ENCODE measurements at regions not wholly inside any gene's neighbourhood (a gene's known extent, or its start where the extent isn't known, plus 50 kb on each side); places are given as distances from the start of the nearest gene placed in this dataset.
A peak's percentile ranks its signal among the peaks of the same experiment; 100 is the strongest.

DNA sequence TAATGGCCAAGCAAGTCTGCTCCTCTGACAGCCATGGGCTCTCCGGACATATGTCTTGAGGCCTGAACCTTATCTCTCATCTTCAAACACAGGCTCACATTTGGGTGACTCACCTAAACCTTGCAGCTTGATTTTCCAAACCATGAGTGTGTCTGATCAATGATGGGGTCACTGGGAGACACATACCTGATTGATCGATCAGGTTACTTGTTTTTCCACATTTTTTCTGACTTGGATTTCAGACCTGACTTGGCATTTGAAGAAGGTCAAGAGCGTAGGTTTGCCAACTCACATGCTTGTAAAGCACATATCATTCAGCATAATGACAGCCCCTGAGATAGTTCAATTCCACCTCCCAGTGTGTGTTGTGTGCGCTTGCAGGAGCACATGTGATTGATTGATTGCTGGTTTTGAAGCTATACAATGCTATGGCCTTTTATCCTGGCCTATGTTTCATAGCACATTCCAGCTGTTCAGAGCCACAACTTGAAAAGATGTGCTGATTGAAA, 116.7 kb upstream of the KIRREL3 start:
- intact Hi-C loops (cut with DNase I): no loop called here
- ATAC-seq (no peak), DNase-seq (no peak)
- WGBS, 2 donors: 23 to 28% methylated on average over 4 of the region's 4 CpGs
- Histone ChIP-seq H3K36me3 (replicated peaks in 1 of 2; ENCODE audit: insufficient read depth in 1 of 2, low read depth in 2 of 2) (no peaks in the 10 kb centered on the region), H3K4me1 (peaks cover 13% of the 10 kb centered on the region), H3K9me3 (no peaks in the 10 kb centered on the region), H3K27ac (peak overlapping the region in 2 of 4 donors; percentile 19 to 33), H3K4me3 (no peak overlapping the region), H3K27me3 (no peaks in the 10 kb centered on the region)
- TF ChIP-seq CTCF (IDR thresholded peaks at IDR 0.05) (no peak), POLR2A (IDR thresholded peaks at IDR 0.05) (no peak)

- TF ChIP-seq CTCF (IDR thresholded peaks at IDR 0.05) (no peak), POLR2A (IDR thresholded peaks at IDR 0.05) (no peak)
- peaks cover 13% of the 10 kb centered on the region for H3K4me1 ChIP-seq
- H3K27me3 ChIP-seq: no peaks in the 10 kb centered on the region
- H3K4me3 ChIP-seq: no peak overlapping the region
- H3K9me3 ChIP-seq: no peaks in the 10 kb centered on the region
- 85 to 86% methylated on average over 17 of the region's 17 CpGs for WGBS, 2 donors
- no peak for DNase-seq
- H3K27ac ChIP-seq: no peak overlapping the region
- no peaks in the 10 kb centered on the region for H3K36me3 ChIP-seq (replicated peaks in 1 of 2; ENCODE audit: insufficient read depth in 1 of 2, low read depth in 2 of 2)
- no peak for ATAC-seq
- intact Hi-C loops (cut with DNase I): no loop called here
Measured at GRCh38 chr11:127115844-127116243, 115.3 kb upstream of the KIRREL3 start.

DNA sequence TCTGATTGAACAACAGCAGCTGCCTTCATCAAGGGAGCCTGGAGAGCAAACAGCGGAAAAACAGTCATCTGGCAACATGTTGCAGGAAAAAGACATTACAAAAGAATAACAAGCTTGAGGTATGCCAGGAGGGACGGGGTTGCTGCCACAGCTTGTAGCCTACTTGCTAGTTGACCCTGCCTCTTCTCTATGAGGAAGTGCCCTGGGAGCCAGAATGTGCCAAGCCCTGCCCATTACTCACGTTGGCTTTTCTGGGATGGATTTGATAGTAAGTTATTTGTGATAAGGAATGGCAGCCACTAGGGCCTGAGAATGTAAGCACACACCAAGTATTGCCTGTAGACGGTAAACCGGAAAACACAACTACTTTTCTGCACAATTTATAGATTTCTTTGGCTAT, 113.5 kb upstream of the KIRREL3 start:
- peaks cover 13% of the 10 kb centered on the region for H3K4me1 ChIP-seq
- peak overlapping the region in 1 of 4 donors; percentile 53 for H3K27ac ChIP-seq
- H3K9me3 ChIP-seq: no peaks in the 10 kb centered on the region
- peak; percentile 78 for ATAC-seq
- WGBS, 2 donors: 29 to 39% methylated on average over 5 of the region's 5 CpGs
- intact Hi-C loops (cut with DNase I): no loop called here
- DNase-seq: peak; percentile 37 to 74 (median 52)
- H3K36me3 ChIP-seq (replicated peaks in 1 of 2; ENCODE audit: insufficient read depth in 1 of 2, low read depth in 2 of 2): no peaks in the 10 kb centered on the region
- no peak for TF ChIP-seq CTCF (IDR thresholded peaks at IDR 0.05)
- TF ChIP-seq POLR2A (IDR thresholded peaks at IDR 0.05): no peak
- H3K27me3 ChIP-seq: no peaks in the 10 kb centered on the region
- no peak overlapping the region for H3K4me3 ChIP-seq

- H3K4me3 ChIP-seq: no peak overlapping the region
- H3K27me3 ChIP-seq: no peaks in the 10 kb centered on the region
- H3K27ac ChIP-seq: peak overlapping the region in 1 of 4 donors; percentile 28
- intact Hi-C loops (cut with DNase I): no loop called here
- DNase-seq: peak in 1 of 4 donors; percentile 18
- no peaks in the 10 kb centered on the region for H3K36me3 ChIP-seq (replicated peaks in 1 of 2; ENCODE audit: insufficient read depth in 1 of 2, low read depth in 2 of 2)
- no peaks in the 10 kb centered on the region for H3K9me3 ChIP-seq
- TF ChIP-seq POLR2A (IDR thresholded peaks at IDR 0.05): no peak
- no peak for TF ChIP-seq CTCF (IDR thresholded peaks at IDR 0.05)
- no peak for ATAC-seq
- H3K4me1 ChIP-seq: peaks cover 15% of the 10 kb centered on the region
- 12% methylated on average over 6 of the region's 6 CpGs for WGBS, 2 donors
Measured at GRCh38 chr11:127110542-127110941, 110.0 kb upstream of the KIRREL3 start.

DNA sequence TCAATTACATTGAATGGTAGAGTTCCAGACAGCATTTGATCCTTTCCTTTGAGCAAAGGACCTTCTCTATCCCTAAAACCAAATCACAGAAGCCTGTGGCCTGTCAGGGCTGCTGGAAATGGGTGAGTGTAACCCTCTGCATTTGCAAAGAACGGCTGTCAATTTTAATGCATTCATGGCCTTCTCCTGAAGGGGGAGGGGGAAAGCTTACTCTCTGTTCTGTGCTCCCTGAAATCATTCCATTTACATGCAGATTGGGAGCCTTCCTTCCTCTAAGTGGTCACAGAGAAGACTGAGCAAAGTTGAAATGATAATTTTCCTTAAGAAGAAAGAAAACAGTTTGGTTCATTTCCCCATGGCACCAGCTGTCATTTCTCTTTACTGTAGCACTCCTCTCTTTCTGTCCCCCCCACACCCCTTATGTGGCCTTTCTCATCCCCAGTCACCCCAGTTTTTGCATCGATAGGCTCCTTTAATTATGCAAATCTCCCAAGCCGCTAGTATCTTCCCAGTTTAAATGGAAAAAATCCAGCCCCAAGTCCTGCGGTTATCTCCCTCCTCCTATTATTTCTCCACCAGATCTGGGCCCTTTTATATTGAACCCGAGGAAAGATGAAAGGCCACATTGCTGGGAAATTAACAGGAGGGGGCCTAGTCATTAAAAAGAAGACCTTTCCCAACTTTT, 109.4 kb upstream of the KIRREL3 start:
- H3K4me3 ChIP-seq: no peak overlapping the region
- peak overlapping the region in 1 of 4 donors; percentile 28 for H3K27ac ChIP-seq
- H3K27me3 ChIP-seq: no peaks in the 10 kb centered on the region
- 56 to 64% methylated on average over 5 of the region's 5 CpGs for WGBS, 2 donors
- no peaks in the 10 kb centered on the region for H3K36me3 ChIP-seq (replicated peaks in 1 of 2; ENCODE audit: insufficient read depth in 1 of 2, low read depth in 2 of 2)
- DNase-seq (no peak), ATAC-seq (no peak)
- TF ChIP-seq POLR2A (IDR thresholded peaks at IDR 0.05): no peak
- no peak for TF ChIP-seq CTCF (IDR thresholded peaks at IDR 0.05)
- intact Hi-C loops (cut with DNase I): no loop called here
- no peaks in the 10 kb centered on the region for H3K9me3 ChIP-seq
- H3K4me1 ChIP-seq: peaks cover 15% of the 10 kb centered on the region

Measured in body of pancreas (tissue), 4 donors.